Thyroid gland (tissue), 4 donors: ENCODE measurements at regions not wholly inside any gene's neighbourhood (a gene's known extent, or its start where the extent isn't known, plus 50 kb on each side); places are given as distances from the start of the nearest gene placed in this dataset.

Experiments
- CTCF ChIP-seq, 6 experiments: fragments of 200-600 bp in 3 of 6; fragments of 450-650 bp in 3 of 6; sonication (generic) in 3 of 6; IDR thresholded peaks; one replicate each; pipeline ENCODE4 v1.5.1; 2016 to 2019; ENCODE audit warnings: antibody characterized with exemption in 6 of 6, mild to moderate bottlenecking in 2 of 6, inconsistent platforms in 1 of 6, moderate library complexity in 1 of 6
- POLR2A ChIP-seq, 2 donors: fragments of 450-650 bp; IDR thresholded peaks; one replicate each; pipeline ENCODE4 v1.6.1; 2017; ENCODE audit warnings: antibody characterized with exemption in 2 of 2, mild to moderate bottlenecking in 2 of 2, moderate library complexity in 1 of 2

GRCh38 chr20:56964901-56965300 lies 301.5 kb downstream of the BMP7 start:
- TF ChIP-seq CTCF (IDR thresholded peaks at IDR 0.05) (no peak), POLR2A (IDR thresholded peaks at IDR 0.05) (no peak)
